Activated naive CD8-positive, alpha-beta T cell (primary cell): ENCODE measurements at regions not wholly inside any gene's neighbourhood (a gene's known extent, or its start where the extent isn't known, plus 50 kb on each side); places are given as distances from the start of the nearest gene placed in this dataset.

Experiments used
- H3K27ac Mint-ChIP-seq: one replicate; pipeline ENCODE4 v1.8.0; 2021; ENCODE audit warnings: mixed read lengths
- H3K27me3 Mint-ChIP-seq: one replicate; pipeline ENCODE4 v1.8.0; 2021; ENCODE audit warnings: mixed read lengths
- H3K36me3 Mint-ChIP-seq: one replicate; pipeline ENCODE4 v1.8.0; 2021; ENCODE audit warnings: mixed read lengths
- H3K4me1 Mint-ChIP-seq: one replicate; pipeline ENCODE4 v1.8.0; 2021; ENCODE audit warnings: low read depth, mixed read lengths
- H3K4me3 Mint-ChIP-seq: one replicate; pipeline ENCODE4 v1.8.0; 2021; ENCODE audit warnings: mild to moderate bottlenecking, mixed read lengths
- H3K9me3 Mint-ChIP-seq: one replicate; pipeline ENCODE4 v1.8.0; 2021; ENCODE audit warnings: low read depth, mixed read lengths

GRCh38 chr18:37764541-37765288 lies 199.1 kb upstream of the CELF4 start:
- H3K9me3 Mint-ChIP-seq: no peaks in the 10 kb centered on the region

DNA sequence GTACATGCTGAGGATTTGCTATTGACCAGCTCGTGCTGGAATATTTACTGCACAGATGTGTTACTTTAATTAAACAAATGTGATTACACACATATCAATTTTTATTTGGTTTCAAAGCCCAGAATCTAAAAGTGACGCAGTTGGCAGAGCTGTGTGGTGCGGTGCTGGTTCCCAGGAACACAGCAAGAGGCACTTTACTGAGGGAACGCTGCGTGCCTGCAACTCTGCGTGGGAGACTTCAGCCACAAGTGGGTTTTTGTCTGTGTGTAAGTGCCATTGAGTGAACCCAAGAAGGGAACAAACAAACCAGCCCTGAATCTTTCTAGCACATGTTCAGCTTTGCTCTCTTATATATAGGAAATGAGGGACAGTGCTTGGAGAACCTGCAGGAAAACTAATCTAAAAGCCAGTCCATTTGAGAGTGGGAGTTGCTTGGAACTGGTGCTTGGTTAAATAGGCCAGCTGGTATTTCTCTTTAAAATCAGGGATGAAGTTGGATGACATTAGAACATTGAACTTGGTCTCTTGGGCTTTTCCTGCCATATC lies 196.6 kb upstream of the CELF4 start:
- Mint-ChIP-seq H3K9me3 (no peaks in the 10 kb centered on the region), H3K36me3 (no peaks in the 10 kb centered on the region), H3K4me1 (no peaks in the 10 kb centered on the region), H3K27me3 (no peaks in the 10 kb centered on the region), H3K4me3 (no peak overlapping the region), H3K27ac (no peak overlapping the region)

More at GRCh38 chr18:37764541-37765288, 199.1 kb upstream of the CELF4 start:
- no peak overlapping the region for H3K4me3 Mint-ChIP-seq
- H3K27me3 Mint-ChIP-seq: no peaks in the 10 kb centered on the region
- no peaks in the 10 kb centered on the region for H3K36me3 Mint-ChIP-seq
- H3K4me1 Mint-ChIP-seq: no peaks in the 10 kb centered on the region
- no peak overlapping the region for H3K27ac Mint-ChIP-seq

- Mint-ChIP-seq H3K27ac (no peak overlapping the region), H3K4me3 (no peak overlapping the region), H3K4me1 (no peaks in the 10 kb centered on the region), H3K36me3 (no peaks in the 10 kb centered on the region), H3K27me3 (peaks cover 4% of the 10 kb centered on the region), H3K9me3 (no peaks in the 10 kb centered on the region)
Observed at GRCh38 chr18:37754141-37754540, 188.5 kb upstream of the CELF4 start.

GRCh38 chr18:37742436-37742835 lies 176.8 kb upstream of the CELF4 start:
- H3K4me1 Mint-ChIP-seq: no peaks in the 10 kb centered on the region
- H3K27ac Mint-ChIP-seq: no peak overlapping the region
- peaks cover under 1% of the 10 kb centered on the region for H3K27me3 Mint-ChIP-seq
- no peaks in the 10 kb centered on the region for H3K36me3 Mint-ChIP-seq
- no peaks in the 10 kb centered on the region for H3K9me3 Mint-ChIP-seq
- H3K4me3 Mint-ChIP-seq: no peak overlapping the region

DNA sequence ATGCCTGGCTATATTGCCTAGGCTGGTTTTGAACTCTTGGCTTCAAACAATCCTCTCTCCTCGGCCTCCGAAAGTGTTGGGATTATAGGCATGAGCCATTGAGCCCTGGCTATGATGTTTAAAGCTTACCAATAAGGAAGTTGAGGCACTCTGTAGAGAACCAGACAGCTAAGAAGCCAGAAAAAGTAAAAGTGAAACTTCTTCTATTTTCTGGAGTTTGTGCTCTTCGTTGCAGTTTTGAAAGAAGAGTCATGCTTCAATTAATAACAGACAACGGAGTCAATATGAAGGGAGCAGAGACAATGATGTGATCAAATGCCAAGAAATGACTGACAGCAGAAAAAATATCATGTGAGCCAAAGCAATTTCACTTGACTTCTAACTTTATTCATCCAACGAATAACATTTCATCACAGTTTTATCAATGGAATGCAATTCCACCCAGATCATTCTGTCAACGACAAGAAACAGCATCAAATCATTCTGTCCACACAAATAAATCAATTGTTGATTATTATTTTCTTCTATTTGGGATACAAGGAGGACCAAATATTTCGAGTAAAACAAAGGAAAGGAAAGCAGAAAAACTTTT lies 175.5 kb upstream of the CELF4 start:
- Mint-ChIP-seq H3K9me3 (no peaks in the 10 kb centered on the region), H3K36me3 (no peaks in the 10 kb centered on the region), H3K4me3 (no peak overlapping the region), H3K4me1 (no peaks in the 10 kb centered on the region), H3K27ac (no peak overlapping the region), H3K27me3 (no peaks in the 10 kb centered on the region)

DNA sequence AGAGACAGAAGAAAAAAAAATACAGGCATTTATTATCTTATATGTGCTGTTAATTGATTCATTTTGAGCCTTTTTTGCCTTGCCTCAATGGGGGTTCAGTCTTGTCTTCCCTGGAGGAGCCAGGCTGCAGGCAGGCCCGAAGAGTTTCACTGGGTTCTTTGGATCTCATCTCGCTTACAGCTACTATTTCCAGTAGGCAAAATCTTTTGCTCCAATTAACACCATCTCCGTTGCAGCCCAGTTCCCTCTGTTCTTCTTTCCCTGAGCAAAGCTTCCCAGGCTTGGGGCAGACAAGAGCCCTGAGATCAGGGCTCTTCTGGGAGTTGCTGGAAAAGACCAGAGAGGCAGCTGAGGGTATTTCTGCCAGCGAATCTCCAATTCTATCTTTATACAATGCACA lies 168.8 kb upstream of the CELF4 start:
- Mint-ChIP-seq H3K27me3 (no peaks in the 10 kb centered on the region), H3K9me3 (no peaks in the 10 kb centered on the region)

DNA sequence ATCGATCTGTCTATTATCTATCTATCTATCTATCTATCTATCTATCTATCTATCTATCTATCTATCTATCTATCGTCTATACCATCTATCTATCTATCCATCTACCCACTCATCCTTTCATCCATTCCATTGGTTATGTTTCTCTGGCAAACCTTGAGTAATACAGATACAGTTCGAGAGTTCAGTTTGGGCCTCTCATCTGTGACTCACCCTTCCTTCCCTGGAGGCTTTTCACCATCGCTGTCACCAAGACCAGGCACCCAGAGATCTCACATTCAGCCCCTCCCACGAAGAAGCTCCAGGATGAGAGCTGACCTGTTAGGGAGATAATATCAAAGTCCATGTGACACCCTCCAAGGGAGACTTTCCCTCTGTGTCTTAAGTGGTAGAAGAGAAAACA lies 164.1 kb upstream of the CELF4 start:
- no peaks in the 10 kb centered on the region for H3K27me3 Mint-ChIP-seq
- H3K9me3 Mint-ChIP-seq: no peaks in the 10 kb centered on the region
- H3K27ac Mint-ChIP-seq: no peak overlapping the region
- H3K4me1 Mint-ChIP-seq: no peaks in the 10 kb centered on the region
- H3K36me3 Mint-ChIP-seq: no peaks in the 10 kb centered on the region
- H3K4me3 Mint-ChIP-seq: no peak overlapping the region

More for the DNA sequence above, 168.8 kb upstream of the CELF4 start:
- no peaks in the 10 kb centered on the region for H3K36me3 Mint-ChIP-seq
- H3K4me3 Mint-ChIP-seq: no peak overlapping the region
- H3K27ac Mint-ChIP-seq: no peak overlapping the region
- no peaks in the 10 kb centered on the region for H3K4me1 Mint-ChIP-seq

DNA sequence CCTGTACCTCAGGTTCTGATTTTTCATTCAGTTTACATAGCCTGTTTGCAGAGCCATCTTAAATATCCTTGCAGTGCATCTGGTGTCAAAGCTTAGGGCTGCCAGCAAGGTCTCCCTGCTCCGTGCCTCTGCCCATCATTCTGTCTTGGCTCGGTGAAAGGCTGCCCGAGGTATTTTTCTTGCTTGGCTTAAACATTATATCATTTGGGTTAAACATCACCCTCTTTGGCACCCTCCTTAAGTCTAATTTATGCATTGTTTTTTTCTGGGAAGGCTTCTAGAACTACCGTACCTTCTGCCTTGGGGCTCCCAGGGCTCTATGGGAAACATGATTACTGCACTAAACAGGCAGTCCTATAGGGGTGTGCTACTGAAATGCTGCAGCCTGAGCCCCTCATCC lies 158.6 kb upstream of the CELF4 start:
- Mint-ChIP-seq H3K9me3 (no peaks in the 10 kb centered on the region), H3K4me1 (no peaks in the 10 kb centered on the region), H3K27me3 (peaks cover 2% of the 10 kb centered on the region), H3K4me3 (no peak overlapping the region), H3K27ac (no peak overlapping the region), H3K36me3 (no peaks in the 10 kb centered on the region)

DNA sequence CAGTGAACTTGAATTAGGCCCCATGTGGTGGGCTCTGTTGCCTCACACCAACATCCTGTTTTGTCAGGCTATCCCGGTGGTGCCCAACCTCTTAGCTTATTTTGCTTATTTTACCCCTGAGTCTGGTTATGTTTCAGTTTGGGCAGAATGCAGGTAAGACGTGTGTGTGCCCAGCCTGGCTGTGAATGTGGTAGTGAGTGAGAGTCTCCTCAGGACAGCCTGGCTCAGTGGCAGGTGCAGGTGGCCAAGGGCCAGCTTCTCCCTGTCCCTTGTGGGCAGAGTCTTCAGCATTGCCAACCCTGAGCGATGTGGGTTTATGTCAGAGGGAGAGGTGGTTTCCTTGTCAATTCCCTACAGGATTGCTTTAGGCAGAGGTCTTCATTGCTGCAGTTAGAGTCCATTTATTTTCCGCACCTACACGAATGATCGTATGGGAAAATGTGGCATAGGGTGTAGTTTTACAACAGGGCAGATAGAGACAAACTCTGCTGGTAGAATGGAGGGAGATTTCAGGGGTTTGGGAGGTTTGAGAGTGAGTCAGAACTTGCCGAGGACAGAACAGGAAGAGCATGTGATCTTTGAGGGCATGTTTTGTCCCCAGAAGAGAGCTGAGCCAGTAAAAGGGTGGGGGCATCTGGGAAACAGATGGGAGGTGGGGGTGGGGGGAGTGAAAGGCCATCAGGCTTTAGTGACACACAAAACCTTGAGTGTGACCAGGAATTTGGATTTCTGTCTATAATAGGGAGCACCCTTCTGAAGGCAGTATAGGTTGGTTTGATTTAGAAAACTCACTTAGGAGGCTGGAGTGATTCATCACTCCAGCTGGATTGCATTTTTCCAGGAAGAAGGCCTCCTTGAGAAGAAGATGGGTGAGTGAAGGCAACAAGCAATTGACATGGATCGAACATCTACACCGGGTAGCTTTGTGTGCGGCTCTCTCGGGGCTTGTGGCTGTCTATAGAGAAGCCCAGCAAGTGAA lies 156.2 kb upstream of the CELF4 start:
- H3K36me3 Mint-ChIP-seq: no peaks in the 10 kb centered on the region
- H3K4me3 Mint-ChIP-seq: no peak overlapping the region
- H3K9me3 Mint-ChIP-seq: no peaks in the 10 kb centered on the region
- peaks cover 2% of the 10 kb centered on the region for H3K27me3 Mint-ChIP-seq
- H3K4me1 Mint-ChIP-seq: no peaks in the 10 kb centered on the region
- H3K27ac Mint-ChIP-seq: no peak overlapping the region

DNA sequence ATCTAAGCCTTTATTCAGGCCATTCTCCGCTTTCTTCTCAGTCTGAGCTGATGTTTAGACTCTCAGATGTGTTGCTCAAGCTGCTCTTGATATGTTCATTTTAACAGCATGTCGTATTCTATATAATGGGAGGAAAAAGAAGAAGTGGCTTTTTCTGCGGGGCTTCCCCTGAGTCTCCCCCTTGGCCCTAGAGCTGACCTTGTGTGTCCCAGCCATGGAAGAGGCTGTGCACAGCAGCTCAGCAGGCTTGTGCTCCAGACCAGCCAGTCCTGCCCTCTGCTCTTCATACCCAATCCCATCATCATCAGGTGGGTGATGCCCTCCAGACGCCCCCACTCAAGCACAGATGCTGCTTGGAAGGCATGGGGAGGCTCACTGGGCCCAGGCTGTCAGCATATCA lies 155.1 kb upstream of the CELF4 start:
- peaks cover 2% of the 10 kb centered on the region for H3K27me3 Mint-ChIP-seq
- no peak overlapping the region for H3K27ac Mint-ChIP-seq
- no peaks in the 10 kb centered on the region for H3K9me3 Mint-ChIP-seq
- no peaks in the 10 kb centered on the region for H3K4me1 Mint-ChIP-seq
- H3K4me3 Mint-ChIP-seq: no peak overlapping the region
- H3K36me3 Mint-ChIP-seq: no peaks in the 10 kb centered on the region

- H3K4me3 Mint-ChIP-seq: no peak overlapping the region
- peaks cover 2% of the 10 kb centered on the region for H3K27me3 Mint-ChIP-seq
- H3K27ac Mint-ChIP-seq: no peak overlapping the region
- H3K36me3 Mint-ChIP-seq: no peaks in the 10 kb centered on the region
- no peaks in the 10 kb centered on the region for H3K9me3 Mint-ChIP-seq
- H3K4me1 Mint-ChIP-seq: no peaks in the 10 kb centered on the region
Observed at GRCh38 chr18:37717656-37718055, 152.1 kb upstream of the CELF4 start.

DNA sequence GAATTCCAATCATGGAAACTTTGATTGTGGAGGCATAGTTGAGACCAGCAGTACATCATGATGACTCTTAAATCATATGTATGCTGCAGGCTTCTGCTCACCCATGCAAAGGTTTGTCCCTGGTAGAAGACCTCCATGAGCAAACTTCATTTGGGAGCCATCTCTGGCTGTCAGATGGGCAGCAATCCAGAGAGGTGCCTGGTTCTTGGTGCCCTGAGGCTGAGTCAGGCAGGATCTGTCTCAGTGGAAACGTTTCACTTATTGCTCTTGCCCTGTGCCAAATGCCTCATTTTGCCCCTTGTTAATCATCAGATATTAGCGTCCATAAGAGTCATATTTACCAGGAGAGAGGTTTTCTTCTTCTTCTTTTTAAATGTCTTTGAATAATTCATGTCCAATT lies 151.5 kb upstream of the CELF4 start:
- Mint-ChIP-seq H3K4me1 (no peaks in the 10 kb centered on the region), H3K4me3 (no peak overlapping the region), H3K27me3 (peaks cover 2% of the 10 kb centered on the region)

DNA sequence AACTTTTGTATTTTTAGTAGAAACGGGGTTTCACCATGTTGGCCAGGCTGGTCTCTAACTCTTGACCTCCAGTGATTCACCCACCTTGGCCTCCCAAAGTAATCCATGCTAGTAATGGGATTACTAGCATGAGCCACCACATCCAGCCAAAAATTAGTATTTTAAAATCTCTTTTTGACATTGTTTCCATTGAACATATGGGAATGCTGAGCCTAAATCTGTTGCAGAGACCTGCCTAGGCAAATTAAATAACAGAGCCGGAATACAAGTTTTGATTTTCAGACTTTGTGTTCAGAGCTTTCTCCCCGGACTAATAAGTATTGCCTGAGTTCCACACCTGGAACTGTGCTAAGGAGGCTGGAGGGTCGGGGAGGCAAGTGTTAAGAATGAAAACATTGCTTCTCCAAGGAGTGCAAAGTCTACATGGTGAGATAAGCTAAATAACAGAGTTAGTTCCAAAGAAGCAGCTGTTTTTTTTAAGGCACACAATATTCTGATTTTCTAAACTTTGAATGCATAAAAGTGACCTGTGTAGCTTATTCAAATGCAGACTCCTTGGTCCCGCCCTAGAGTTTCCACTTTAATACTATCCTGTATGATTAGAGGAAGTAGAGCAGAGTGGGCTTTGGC lies 150.6 kb upstream of the CELF4 start:
- H3K4me3 Mint-ChIP-seq: no peak overlapping the region
- no peaks in the 10 kb centered on the region for H3K27me3 Mint-ChIP-seq
- no peak overlapping the region for H3K27ac Mint-ChIP-seq
- H3K4me1 Mint-ChIP-seq: no peaks in the 10 kb centered on the region
- no peaks in the 10 kb centered on the region for H3K9me3 Mint-ChIP-seq
- H3K36me3 Mint-ChIP-seq: no peaks in the 10 kb centered on the region

More for the DNA sequence above, 151.5 kb upstream of the CELF4 start:
- Mint-ChIP-seq H3K9me3 (no peaks in the 10 kb centered on the region), H3K27ac (no peak overlapping the region), H3K36me3 (no peaks in the 10 kb centered on the region)

DNA sequence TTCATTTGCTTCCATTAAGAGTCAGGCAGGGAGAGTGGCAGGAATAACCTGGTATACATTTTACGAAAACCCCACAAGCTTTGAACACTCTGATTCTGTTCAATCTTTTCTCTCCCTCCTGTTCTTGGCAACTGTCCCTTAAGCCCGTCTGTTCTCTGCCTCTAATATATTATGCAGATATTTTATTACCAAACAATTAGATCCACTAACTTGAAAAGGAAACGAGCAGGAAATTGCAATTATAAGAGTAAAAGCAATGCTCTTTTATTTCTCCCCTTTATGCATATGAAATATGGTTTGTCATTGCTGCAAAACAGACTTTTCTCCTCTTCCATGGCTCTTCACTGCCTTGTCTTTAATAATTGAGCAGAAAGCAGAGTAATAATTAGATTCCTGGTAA lies 149.1 kb upstream of the CELF4 start:
- Mint-ChIP-seq H3K27me3 (no peaks in the 10 kb centered on the region), H3K27ac (no peak overlapping the region), H3K9me3 (no peaks in the 10 kb centered on the region), H3K4me1 (no peaks in the 10 kb centered on the region), H3K36me3 (no peaks in the 10 kb centered on the region), H3K4me3 (no peak overlapping the region)
